ENCODE measurements at regions not wholly inside any gene's neighbourhood (a gene's known extent, or its start where the extent isn't known, plus 50 kb on each side); places are given as distances from the start of the nearest gene placed in this dataset.
A peak's percentile ranks its signal among the peaks of the same experiment; 100 is the strongest.

DNA sequence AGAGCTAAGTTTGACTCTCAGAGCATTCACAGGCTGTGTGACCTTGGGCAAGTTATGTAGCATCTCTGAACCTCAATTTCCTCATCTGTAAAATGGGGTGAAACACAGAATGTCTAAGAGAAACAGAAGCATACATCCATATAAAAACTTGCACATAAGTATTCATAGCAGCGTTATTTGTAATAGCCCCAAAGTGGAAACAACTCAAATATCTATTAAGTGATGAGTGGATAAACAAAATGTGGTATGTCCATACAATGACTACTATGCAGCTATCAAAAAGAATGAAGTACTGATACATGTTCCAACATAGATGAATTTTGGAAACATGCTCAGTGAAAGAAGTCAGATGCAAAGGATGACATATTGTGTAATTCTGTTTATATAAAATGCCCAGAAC is 201.8 kb upstream of the KBTBD8 start:
- no peak overlapping the region for H3K4me3 ChIP-seq
- H3K27ac ChIP-seq: no peak overlapping the region
- H3K9me3 ChIP-seq: peaks cover 0 to 5% of the 10 kb centered on the region in 2 donors
- H3K4me1 ChIP-seq: peaks cover 0 to 8% of the 10 kb centered on the region in 2 donors
- TF ChIP-seq, protein P1, sequence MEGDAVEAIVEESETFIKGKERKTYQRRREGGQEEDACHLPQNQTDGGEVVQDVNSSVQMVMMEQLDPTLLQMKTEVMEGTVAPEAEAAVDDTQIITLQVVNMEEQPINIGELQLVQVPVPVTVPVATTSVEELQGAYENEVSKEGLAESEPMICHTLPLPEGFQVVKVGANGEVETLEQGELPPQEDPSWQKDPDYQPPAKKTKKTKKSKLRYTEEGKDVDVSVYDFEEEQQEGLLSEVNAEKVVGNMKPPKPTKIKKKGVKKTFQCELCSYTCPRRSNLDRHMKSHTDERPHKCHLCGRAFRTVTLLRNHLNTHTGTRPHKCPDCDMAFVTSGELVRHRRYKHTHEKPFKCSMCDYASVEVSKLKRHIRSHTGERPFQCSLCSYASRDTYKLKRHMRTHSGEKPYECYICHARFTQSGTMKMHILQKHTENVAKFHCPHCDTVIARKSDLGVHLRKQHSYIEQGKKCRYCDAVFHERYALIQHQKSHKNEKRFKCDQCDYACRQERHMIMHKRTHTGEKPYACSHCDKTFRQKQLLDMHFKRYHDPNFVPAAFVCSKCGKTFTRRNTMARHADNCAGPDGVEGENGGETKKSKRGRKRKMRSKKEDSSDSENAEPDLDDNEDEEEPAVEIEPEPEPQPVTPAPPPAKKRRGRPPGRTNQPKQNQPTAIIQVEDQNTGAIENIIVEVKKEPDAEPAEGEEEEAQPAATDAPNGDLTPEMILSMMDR (IDR thresholded peaks at IDR 0.05): no peak
- H3K36me3 ChIP-seq: no peaks in the 10 kb centered on the region
- H3K27me3 ChIP-seq: no peaks in the 10 kb centered on the region
- no peak for DNase-seq (ENCODE audit: low spot score)

DNA sequence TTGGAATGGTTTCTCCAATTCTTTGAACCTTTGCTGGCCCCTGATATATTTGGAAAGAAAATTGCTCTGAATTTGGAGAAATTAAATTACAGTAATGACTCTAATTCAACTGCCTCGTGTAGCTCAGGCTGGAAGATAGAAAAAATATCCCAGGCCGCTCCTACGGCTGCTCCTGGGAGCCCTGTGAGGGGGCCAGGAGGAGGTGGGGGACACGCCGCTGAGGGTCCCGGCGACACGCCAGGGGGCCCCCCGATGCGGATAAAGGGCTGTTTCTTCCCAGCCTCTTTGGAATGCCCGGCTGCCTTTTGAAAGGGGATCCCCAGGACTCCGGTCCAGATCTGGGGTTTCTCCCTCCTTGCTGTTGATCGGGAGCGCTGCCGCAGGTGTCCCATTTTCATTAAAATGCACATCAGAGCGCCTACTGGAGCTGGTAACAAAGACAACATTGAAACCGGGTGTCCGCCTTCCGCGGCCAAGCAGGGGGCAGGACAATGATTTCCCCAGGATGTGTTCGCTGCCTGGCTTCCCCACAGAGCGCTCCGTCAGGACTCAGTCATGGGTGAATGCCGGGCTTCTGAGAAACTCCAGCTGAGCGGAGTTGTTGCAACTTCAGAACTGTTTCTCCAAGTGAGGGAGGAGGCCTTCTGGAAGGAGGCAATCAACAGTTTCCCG is 200.1 kb upstream of the KBTBD8 start:
- H3K4me3 ChIP-seq: peak overlapping the region in 1 of 2 donors; percentile 27
- no peak for DNase-seq (ENCODE audit: low spot score)
- TF ChIP-seq, protein P1 (IDR thresholded peaks at IDR 0.05): no peak

DNA sequence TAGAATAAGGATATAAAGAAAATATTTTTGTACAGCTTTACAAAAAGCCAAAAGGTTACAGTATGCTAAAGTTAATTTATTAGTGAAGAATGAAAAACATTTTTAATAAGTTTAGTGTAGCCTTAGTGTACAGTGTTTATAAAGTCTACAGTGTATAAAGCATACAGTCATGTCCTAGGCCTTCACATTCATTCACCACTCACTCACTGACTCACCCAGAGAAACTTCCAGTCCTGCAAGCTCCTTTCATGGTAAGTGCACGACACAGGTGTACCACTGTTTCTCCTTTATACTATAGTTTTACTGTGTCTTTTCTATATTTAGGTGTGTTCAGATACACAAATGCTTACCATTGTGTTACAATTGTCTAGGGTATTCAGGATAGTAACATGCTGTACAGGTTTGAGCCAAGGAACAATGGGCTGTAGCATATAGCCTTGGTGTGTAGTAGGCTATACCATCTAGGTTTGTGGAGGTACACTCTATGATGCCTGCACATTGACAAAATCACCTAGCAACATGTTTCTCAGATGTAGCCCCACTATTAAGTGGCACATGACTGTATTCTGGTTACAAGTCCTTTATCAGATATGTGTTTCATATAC is 197.1 kb upstream of the KBTBD8 start:
- Histone ChIP-seq H3K9me3 (peaks cover 0 to 5% of the 10 kb centered on the region in 2 donors), H3K27me3 (no peaks in the 10 kb centered on the region), H3K27ac (no peak overlapping the region), H3K4me1 (peaks cover 0 to 8% of the 10 kb centered on the region in 2 donors), H3K4me3 (no peak overlapping the region), H3K36me3 (no peaks in the 10 kb centered on the region)
- no peak for DNase-seq (ENCODE audit: low spot score)
- TF ChIP-seq, protein P1 (IDR thresholded peaks at IDR 0.05): no peak

More for the DNA sequence above, 200.1 kb upstream of the KBTBD8 start:
- Histone ChIP-seq H3K4me1 (peaks cover 0 to 8% of the 10 kb centered on the region in 2 donors), H3K27me3 (no peaks in the 10 kb centered on the region), H3K36me3 (no peaks in the 10 kb centered on the region), H3K9me3 (peaks cover 0 to 5% of the 10 kb centered on the region in 2 donors), H3K27ac (no peak overlapping the region)

DNA sequence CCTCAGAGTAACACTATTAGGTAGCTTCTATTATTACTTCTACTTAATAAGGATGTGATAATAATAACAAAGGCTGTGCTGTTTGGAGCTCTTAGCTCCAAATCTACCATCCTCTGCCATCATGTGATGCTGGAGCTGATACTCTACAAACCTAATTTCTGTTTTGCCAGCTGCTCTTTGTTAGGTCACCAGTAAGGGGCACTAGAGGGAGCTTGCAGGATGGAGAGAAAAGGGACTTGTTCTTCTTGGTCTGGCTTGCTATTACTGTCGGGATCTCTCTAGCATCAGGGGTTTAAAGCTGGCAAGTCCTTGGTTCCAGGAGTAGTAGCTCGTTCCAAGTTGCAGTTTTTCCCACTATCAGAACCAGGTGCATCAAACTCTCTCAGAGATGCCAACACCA is 194.9 kb upstream of the KBTBD8 start:
- no peaks in the 10 kb centered on the region for H3K27me3 ChIP-seq
- H3K9me3 ChIP-seq: peaks cover 0 to 5% of the 10 kb centered on the region in 2 donors
- H3K36me3 ChIP-seq: no peaks in the 10 kb centered on the region
- H3K4me3 ChIP-seq: no peak overlapping the region
- TF ChIP-seq, protein P1 (IDR thresholded peaks at IDR 0.05): no peak
- DNase-seq (ENCODE audit: low spot score): no peak
- H3K27ac ChIP-seq: no peak overlapping the region
- H3K4me1 ChIP-seq: peaks cover 0 to 3% of the 10 kb centered on the region in 2 donors

DNA sequence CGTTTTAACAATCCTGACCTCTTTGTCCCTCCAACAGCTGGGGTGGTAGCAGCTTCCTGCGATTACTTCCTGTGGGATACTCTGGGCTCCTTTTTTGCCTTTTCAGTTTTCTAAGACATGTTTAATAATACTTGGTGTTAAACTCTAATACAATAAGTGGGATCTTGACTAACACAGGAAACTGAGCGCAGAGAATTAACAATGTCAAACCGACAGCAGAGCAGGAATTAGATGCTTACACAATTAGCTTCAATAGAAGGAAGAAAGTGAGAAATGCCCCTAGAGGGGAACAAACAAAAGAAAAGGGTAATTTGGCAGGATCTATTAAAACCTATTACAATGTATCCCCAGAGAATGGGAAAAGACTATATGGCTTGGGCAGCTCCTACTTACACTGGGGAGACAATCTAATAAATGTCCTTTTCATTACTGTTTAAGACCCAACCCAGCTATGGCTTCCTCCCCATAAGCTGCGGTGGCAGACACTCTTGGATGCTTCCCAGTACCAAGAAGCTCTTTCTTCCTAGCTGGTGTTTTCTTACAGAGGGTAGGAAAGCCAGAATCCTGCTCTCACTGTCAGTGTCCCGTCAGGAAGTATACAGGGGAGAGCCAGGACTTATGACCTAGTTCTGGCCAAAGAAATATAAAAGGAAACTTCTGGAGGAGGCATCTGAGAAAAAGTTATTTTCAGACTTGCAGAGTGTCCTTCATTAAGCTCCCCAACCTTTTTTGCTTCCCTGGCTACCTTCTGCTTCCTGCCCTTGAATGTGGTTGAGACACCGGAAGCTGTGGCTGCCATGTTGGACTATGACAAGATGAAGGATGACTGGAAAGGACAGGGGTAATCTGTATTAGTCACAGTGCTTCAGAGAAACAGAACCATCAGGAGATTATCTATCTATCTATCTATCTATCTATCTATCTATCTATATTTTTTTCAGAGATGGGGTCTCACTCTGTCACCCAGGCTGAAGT is 194.1 kb upstream of the KBTBD8 start:
- DNase-seq (ENCODE audit: low spot score): no peak
- Histone ChIP-seq H3K4me3 (no peak overlapping the region), H3K27ac (no peak overlapping the region), H3K9me3 (peaks cover 0 to 5% of the 10 kb centered on the region in 2 donors), H3K4me1 (no peaks in the 10 kb centered on the region), H3K36me3 (no peaks in the 10 kb centered on the region), H3K27me3 (no peaks in the 10 kb centered on the region)
- TF ChIP-seq, protein P1 (IDR thresholded peaks at IDR 0.05): no peak
